Heart left ventricle (tissue), 16 donors: ENCODE measurements at regions not wholly inside any gene's neighbourhood (a gene's known extent, or its start where the extent isn't known, plus 50 kb on each side); places are given as distances from the start of the nearest gene placed in this dataset.

Source experiments
- ATAC-seq, 4 donors: fragments of 200-7000 bp; cut with Tn5 transposase; one replicate each; pipeline ENCODE4 v1.9.1; 2020 to 2022; ENCODE audit warnings: moderate library complexity in 4 of 4, mild to moderate bottlenecking in 3 of 4, moderate number of reproducible peaks in 1 of 4
- DNase-seq, 5 donors: peaks; one replicate each; pipeline ENCODE4 v3.0.0-alpha.2; 2020
- H3K27ac ChIP-seq, 12 donors: fragments of 200-600 bp; sonication (generic) in 4 of 12; one replicate each; pipeline versions ENCODE4 v1.5.0 to v1.8.0; 2016 to 2022; ENCODE audit warnings: mild to moderate bottlenecking in 2 of 12
- H3K27me3 ChIP-seq, 9 donors: fragments of 200-600 bp; sonication (generic) in 2 of 9; one replicate each; pipeline versions ENCODE4 v1.5.1 to v1.8.0; 2016 to 2022; ENCODE audit warnings: mild to moderate bottlenecking in 3 of 9
- H3K36me3 ChIP-seq, 9 donors: fragments of 200-600 bp; sonication (generic) in 2 of 9; one replicate each; pipeline versions ENCODE4 v1.5.0 to v1.8.0; 2018 to 2022; ENCODE audit warnings: mild to moderate bottlenecking in 2 of 9
- H3K4me1 ChIP-seq, 12 donors: fragments of 200-600 bp; sonication (generic) in 4 of 12; one replicate each; pipeline versions ENCODE4 v1.5.0 to v1.8.0; 2016 to 2022; ENCODE audit warnings: mild to moderate bottlenecking in 3 of 12
- H3K4me3 ChIP-seq, 12 donors: fragments of 200-600 bp; sonication (generic) in 4 of 12; one replicate each; pipeline versions ENCODE4 v1.5.0 to v1.8.0; 2017 to 2022; ENCODE audit warnings: mild to moderate bottlenecking in 9 of 12, moderate library complexity in 4 of 12
- H3K9me3 ChIP-seq, 12 donors: fragments of 200-600 bp; sonication (generic) in 4 of 12; one replicate each; pipeline versions ENCODE4 v1.5.0 to v1.8.0; 2016 to 2022; ENCODE audit warnings: mild to moderate bottlenecking in 1 of 12
- POLR2A ChIP-seq, 2 donors: fragments of 450-650 bp; IDR thresholded peaks; one replicate each; pipeline ENCODE4 v1.6.1; 2017; ENCODE audit warnings: antibody characterized with exemption in 2 of 2, mild to moderate bottlenecking in 2 of 2, moderate library complexity in 2 of 2
- WGBS, 4 donors: extraction: QIAGEN DNeasy Blood & Tissue Kit in 2 of 4; methylation state at CpG; one replicate each; pipeline versions ENCODE4 v1.1.5 to v1.1.7; 2013 to 2018; 5-methylcytosine and 5-hydroxymethylcytosine counted together
- intact Hi-C, 10 donors: fragments of 100-400 bp; cut with DNase I; formaldehyde crosslinking; loops; one replicate each; pipeline versions ENCODE4 v1.11.1 to v1.14.2; 2022
- TF ChIP-seq, protein P1 (sequence below), 12 donors: fragments of 200-600 bp; sonication (generic) in 4 of 12; IDR thresholded peaks; one replicate each; pipeline versions ENCODE4 v1.5.0 to v1.8.0; 2018 to 2022; ENCODE audit warnings: antibody characterized with exemption in 12 of 12, mild to moderate bottlenecking in 5 of 12
- donor health status: ischemic (EF 13 %, LVEDD 7.1; RV severe dilation, severe dysfunction).
- donor health status: healthy with polysubstance abuse.
- donor health status: DM: no; HTN: yes; CAD: no.
- donor health status: DM: no; HTN: no; CAD: no.
- donor health status: ischemic (EF 25% LVEDD 6.9; RV normal size, moderate dysfunction).
- donor health status: ischemic (EF 25% LVEDD 5.7; RV mildly dilated, moderate dysfunction).
- donor health status: healthy.
- donor health status: DM: yes; HTN: yes; CAD: no.
- donor health status: ischemic (EF 35%, LVEDD 5.7; RV mildly dilated, moderate dysfunction).
- donor health status: nonischemic (EF 11% LVEDD 7.7; RV severe dilation, severe dysfunction).
- donor health status: DM: yes; HTN: yes; CAD: no.
- donor health status: PGD.
- donor health status: ischemic (EF 29% LVEDD 5.4; RV normal size, mild dysfunction).
- donor health status: nonischemic (EF 23%, LVEDD 6.1; RV moderate dilation, normal function).

DNA sequence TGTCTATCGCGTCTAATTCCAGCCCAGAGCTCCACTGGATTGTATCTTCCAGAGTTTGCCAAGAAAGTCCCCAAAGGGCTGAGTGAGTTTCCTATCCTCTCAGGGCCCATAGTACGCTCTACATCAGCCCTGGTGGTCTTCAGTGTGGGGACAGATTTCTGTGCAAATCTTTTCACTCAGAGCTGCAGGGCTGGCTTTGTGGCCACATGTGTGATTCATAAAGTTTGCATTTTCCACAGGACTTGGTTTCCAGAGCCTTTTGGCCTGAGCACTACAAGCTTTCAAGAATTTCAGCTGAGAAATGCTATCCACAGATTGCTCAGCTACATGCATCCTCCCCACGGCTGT, 76.7 kb upstream of the CXCL14 start:
- H3K36me3 ChIP-seq: no peaks in the 10 kb centered on the region
- no peak for TF ChIP-seq POLR2A (IDR thresholded peaks at IDR 0.05)
- TF ChIP-seq, protein P1, sequence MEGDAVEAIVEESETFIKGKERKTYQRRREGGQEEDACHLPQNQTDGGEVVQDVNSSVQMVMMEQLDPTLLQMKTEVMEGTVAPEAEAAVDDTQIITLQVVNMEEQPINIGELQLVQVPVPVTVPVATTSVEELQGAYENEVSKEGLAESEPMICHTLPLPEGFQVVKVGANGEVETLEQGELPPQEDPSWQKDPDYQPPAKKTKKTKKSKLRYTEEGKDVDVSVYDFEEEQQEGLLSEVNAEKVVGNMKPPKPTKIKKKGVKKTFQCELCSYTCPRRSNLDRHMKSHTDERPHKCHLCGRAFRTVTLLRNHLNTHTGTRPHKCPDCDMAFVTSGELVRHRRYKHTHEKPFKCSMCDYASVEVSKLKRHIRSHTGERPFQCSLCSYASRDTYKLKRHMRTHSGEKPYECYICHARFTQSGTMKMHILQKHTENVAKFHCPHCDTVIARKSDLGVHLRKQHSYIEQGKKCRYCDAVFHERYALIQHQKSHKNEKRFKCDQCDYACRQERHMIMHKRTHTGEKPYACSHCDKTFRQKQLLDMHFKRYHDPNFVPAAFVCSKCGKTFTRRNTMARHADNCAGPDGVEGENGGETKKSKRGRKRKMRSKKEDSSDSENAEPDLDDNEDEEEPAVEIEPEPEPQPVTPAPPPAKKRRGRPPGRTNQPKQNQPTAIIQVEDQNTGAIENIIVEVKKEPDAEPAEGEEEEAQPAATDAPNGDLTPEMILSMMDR (IDR thresholded peaks at IDR 0.05): no peak
- H3K9me3 ChIP-seq: peaks cover 0 to 15% (median 2%) of the 10 kb centered on the region in 12 donors
- DNase-seq (no peak), ATAC-seq (no peak)
- H3K4me3 ChIP-seq: no peak overlapping the region
- no peaks in the 10 kb centered on the region for H3K4me1 ChIP-seq
- 62 to 71% (median 67%) methylated on average over 4 of the region's 4 CpGs for WGBS, 4 donors
- no peaks in the 10 kb centered on the region for H3K27me3 ChIP-seq
- intact Hi-C loops: no loop called here
- H3K27ac ChIP-seq: no peak overlapping the region

DNA sequence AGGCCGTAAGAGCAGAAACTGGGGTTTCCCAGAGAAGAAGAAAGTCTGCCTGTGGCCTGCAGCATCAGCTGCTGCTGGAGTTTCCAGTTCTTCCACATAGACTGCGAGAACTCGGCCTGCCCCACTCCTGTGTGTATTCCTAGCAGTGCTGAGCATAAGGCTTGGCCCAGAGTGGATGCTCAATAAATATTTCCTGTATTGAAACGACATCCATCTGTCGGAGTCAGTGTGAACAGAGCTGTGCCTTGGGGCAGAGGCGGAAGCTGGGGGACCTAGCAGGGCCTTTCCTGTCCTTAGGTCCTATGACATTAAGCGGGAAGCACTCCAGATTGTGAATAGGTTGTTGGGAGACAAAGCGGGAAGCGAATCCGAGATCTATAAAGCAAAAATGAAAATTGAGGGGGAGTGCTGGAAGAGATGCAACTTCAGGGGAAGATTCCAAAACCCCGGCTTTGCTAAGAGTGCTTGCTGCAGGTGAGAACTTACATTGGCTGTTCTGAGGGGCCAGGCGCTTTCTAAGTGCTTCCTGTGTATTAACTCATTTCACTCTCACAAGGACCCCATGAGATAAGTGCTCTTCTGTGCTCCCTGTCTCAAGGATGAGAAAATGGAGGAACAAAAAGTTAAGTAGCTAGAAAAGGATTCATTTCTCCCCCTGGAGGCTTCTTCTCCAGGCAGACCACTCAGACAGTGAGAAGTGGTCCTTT, 76.1 kb upstream of the CXCL14 start:
- no peak for TF ChIP-seq POLR2A (IDR thresholded peaks at IDR 0.05)
- TF ChIP-seq, protein P1 (IDR thresholded peaks at IDR 0.05): no peak
- H3K27me3 ChIP-seq: no peaks in the 10 kb centered on the region
- peaks cover 0 to 15% (median 2%) of the 10 kb centered on the region in 12 donors for H3K9me3 ChIP-seq
- DNase-seq (no peak), ATAC-seq (no peak)
- WGBS, 4 donors: 68 to 86% (median 74%) methylated on average over 12 of the region's 12 CpGs
- intact Hi-C loops: no loop called here
- H3K36me3 ChIP-seq: no peaks in the 10 kb centered on the region
- H3K4me3 ChIP-seq: no peak overlapping the region
- no peak overlapping the region for H3K27ac ChIP-seq
- no peaks in the 10 kb centered on the region for H3K4me1 ChIP-seq

DNA sequence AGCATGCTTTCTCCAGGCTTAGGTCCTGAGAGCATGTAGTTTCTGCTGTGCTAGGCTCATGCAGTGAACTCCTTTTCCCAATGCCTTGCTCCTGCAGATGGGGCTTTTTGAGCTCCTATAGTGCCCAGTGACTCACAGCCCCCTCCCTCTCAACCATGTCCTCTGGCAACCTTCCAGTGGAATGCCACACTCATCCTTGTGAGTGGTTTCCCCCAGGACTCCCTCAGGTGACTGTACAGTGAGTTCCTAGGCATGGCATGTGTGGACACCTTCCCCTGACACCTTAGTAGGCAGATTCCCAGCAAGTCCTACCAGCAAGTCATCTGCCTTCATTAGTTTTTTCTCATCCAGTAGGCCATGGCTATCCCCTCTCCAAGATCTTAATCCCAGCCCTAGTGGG, 72.4 kb upstream of the CXCL14 start:
- no peak for TF ChIP-seq POLR2A (IDR thresholded peaks at IDR 0.05)
- TF ChIP-seq, protein P1 (IDR thresholded peaks at IDR 0.05): no peak
- Histone ChIP-seq H3K4me1 (no peaks in the 10 kb centered on the region), H3K9me3 (no peaks in the 10 kb centered on the region), H3K36me3 (no peaks in the 10 kb centered on the region), H3K4me3 (no peak overlapping the region), H3K27me3 (no peaks in the 10 kb centered on the region), H3K27ac (no peak overlapping the region)
- intact Hi-C loops: no loop called here
- DNase-seq (no peak), ATAC-seq (no peak)

DNA sequence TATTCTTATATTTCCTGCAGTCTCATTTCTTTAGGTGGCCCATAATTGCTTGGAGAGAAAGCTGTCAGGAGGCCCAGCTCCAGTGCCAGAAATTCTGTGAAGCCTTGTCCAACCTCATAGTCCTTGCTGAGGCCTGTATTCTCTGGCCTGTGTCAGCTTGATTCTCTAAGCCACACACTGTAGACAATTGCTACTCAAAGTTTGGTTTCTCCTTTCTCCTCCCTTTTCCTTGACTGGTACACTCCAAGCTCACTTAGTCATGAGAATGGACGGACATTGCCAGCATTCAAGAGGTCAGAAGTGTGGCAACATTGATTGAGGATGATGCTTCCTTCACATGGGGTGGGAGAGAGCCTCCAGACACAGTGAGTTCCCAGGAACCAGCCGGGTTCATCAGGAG, 71.3 kb upstream of the CXCL14 start:
- DNase-seq: no peak
- Histone ChIP-seq H3K27ac (no peak overlapping the region), H3K36me3 (no peaks in the 10 kb centered on the region), H3K4me3 (no peak overlapping the region), H3K9me3 (no peaks in the 10 kb centered on the region), H3K4me1 (peaks cover 0 to 3% (median 0%) of the 10 kb centered on the region in 12 donors), H3K27me3 (no peaks in the 10 kb centered on the region)
- WGBS, 4 donors: 79 to 84% (median 83%) methylated on average over 2 of the region's 2 CpGs
- no peak for ATAC-seq
- TF ChIP-seq, protein P1 (IDR thresholded peaks at IDR 0.05): no peak
- TF ChIP-seq POLR2A (IDR thresholded peaks at IDR 0.05): no peak
- intact Hi-C loops: no loop called here
